ENCODE measurements at regions not wholly inside any gene's neighbourhood (a gene's known extent, or its start where the extent isn't known, plus 50 kb on each side); places are given as distances from the start of the nearest gene placed in this dataset.

DNA sequence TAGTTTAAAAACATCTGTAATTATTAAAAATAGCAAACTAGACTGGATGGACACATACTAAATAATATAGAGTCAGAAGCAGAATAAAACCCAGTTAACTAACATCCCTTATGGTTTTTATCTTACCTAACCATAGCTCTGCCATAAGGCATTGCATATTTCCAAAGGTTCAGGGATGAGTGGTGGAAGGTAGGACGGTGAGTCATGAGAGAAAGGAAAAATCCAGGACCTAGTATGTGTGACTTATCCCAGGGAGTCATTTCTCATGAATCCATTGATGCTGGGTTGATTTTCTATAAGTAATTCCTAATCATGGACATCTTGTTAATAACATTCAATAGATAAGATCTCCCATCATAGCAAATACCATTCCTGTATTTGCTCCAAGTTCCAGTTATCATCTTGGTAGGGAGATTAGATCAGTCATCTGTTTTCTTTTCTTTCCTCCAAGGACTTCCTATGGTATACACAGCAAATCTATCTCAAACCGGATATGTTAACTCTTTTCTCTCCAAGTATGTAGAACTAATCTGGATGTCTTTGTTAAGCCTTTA lies 490.7 kb upstream of the B3GALT2 start:
- DNase-seq (ENCODE audit: low read depth): peak; percentile 36

GRCh38 chr1:193674292-193674944 lies 488.0 kb upstream of the B3GALT2 start:
- peak; percentile 66 for DNase-seq (ENCODE audit: low read depth)

GRCh38 chr1:193666485-193667083 lies 480.2 kb upstream of the B3GALT2 start:
- no peak for DNase-seq (ENCODE audit: low read depth)

DNA sequence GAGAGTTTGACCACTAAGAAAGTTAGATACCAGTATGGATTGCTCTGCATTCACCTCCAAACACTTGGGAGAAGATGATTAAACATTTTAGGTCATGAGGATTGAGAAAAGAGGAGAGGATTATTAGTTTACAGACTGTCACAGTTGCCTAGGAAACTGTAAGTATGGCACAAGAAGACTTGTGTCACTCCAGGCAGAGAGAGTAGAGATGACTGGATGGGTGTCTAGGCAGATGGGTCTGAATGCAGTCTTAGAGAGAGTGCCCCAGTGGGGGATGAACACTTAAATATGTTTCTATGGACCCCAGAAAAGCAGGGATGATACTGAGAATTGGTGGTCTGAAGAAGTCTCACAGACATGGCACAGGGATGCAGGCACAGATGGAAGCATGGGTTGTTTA lies 477.6 kb upstream of the B3GALT2 start:
- no peak for DNase-seq (ENCODE audit: low read depth)

DNA sequence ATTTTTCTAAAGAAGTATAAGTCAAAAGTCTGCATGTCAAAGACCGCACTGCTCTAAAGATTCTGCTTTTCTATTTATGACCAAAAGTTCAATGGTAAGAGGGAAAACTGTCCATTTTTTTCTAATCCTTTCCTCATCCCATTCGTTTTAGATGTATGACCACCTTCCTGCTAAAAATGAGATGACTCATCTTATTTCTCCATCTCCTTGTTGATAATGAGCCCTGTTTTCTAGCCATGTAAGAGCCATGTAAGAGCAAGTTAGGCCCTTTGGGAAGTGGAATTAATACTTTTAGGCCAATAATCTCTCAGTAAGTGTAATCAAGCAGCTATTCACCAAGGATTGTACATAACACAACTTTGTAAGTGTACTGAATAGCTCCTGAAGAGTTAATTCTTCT lies 475.6 kb upstream of the B3GALT2 start:
- DNase-seq (ENCODE audit: low read depth): peak; percentile 54

DNA sequence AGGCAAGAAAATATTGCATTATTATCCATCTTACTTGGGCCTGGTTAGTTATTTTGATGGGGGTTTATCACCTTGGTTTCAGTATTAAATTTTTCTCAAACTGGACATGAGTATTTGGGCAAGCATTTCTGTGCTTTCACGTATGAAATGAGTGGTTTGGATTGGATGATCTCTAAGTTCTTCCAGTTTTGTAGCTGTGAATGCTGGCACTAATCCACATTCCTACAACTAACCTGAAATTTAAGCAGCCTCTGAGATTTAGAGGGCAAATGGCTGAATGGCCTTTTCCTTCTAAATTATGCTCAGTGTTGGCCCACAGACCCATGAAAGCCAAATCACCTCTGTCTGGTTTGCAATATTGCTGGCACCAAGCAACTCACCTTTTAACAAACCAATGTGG lies 475.0 kb upstream of the B3GALT2 start:
- no peak for DNase-seq (ENCODE audit: low read depth)

DNA sequence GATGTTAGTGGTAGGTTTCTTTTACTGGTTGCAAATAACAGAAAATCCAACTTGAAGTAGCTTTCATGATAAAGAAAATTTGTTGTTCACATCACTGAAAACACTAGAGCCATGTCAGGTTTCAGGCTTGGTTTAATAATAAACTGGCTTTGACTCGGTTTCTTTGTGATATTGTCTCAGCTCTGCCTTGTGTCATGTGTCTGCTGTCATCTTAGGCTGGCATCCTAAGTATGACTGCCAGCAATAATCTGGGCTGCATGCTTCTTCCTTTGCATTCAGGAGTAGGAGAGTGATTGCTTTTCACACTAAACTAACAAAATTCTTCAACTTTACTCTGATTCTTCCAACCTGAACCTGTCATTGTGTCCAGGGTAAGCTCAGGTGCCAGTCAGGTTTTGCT lies 474.0 kb upstream of the B3GALT2 start:
- DNase-seq (ENCODE audit: low read depth): no peak

- DNase-seq (ENCODE audit: low read depth): no peak
Measured at GRCh38 chr1:193658691-193659090, 472.3 kb upstream of the B3GALT2 start.

GRCh38 chr1:193658081-193658480 lies 471.7 kb upstream of the B3GALT2 start:
- DNase-seq (ENCODE audit: low read depth): no peak

DNA sequence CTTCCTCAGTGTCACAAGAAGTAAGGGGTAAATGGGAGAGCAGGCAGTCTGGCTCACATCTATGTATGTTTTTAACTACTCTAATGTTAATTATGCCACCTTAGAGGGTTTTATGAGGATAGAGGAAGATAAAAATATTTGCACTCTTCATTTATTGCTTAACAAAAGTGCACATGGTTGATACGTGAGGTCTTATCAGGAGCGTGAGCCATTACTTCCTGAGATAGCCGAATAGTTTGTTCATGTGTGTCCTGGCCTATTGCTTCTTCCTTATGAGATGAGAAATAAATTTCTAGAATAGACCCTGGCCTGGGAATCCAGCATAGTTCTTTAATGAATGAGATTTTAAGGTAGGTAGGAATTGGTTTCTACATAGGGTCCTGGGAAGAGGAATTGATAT lies 471.1 kb upstream of the B3GALT2 start:
- DNase-seq (ENCODE audit: low read depth): no peak

DNA sequence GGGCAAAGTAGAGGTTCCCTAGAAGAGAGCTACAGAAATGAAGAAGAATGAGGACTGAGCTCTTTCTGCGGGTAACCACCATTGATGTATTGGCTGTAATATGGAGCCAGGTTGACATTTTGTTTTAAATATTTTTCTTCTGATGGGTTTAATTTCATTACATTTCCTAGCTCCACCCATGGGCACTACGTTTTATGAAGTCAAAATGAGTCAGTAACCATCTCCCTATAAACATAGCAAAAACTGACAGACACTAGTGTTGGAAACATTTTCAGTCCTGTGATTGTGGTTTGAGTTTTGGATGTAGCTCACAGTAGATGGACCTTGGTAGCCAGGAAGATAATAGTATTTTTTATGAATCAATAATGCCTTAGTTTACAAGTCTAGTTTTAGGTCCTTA lies 470.4 kb upstream of the B3GALT2 start:
- no peak for DNase-seq (ENCODE audit: low read depth)

DNA sequence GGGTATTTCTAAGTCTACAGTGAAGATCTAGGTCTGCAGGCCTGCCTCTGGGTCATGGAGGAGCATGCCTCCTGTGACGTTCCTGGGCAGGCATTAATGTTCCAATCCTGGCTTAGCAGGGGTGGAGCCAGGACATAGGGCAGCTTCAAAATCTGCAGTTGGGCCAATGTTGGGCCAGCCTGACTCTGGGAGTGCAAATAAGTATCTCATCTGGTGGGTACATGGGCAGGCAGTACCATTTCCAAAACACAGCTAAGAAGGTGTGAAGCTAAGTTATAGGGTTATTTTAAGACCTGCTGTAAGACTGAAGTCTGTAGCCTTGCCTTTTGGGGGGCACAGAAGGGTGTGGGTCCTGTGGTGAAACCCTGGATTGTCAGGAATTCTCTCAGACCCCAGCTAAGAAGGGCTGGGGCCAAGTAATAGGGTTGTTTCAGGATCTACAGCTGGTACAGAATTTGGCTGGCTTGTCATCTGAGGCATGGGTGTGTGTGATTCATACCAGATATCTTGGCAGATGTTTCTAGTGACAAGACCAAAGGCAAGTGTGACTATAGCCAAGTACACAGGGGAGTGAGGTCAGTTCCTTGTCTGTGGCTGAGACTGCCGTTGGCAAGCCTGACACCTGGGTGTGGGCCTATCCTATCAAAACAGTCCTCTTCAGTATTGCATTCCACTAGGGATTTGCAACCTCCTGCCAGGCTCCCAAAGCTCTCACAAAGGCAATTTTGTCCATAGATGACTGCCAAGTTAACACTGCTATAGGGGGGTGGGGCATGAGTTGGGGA lies 468.7 kb upstream of the B3GALT2 start:
- no peak for DNase-seq (ENCODE audit: low read depth)

GRCh38 chr1:193649587-193649986 lies 463.2 kb upstream of the B3GALT2 start:
- no peak for DNase-seq (ENCODE audit: low read depth)

DNA sequence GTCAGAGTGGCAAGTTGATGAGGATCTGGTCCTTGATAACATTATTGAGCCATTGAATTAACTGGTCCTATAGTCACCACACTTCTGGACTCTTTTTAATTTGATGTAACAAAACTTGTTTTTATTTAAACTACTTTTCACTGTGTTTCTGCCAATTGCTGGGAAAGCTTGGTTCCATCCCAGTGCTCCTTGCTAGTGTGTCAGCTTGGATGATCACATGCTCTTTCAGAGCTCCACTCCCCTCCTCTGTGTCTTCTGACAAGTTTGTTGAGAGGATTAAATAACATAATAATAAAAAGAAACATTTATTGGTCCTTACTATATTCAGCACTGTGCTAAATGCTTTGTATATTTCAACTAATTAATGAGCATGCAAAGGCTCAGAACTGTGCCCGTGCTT lies 448.5 kb upstream of the B3GALT2 start:
- no peak for DNase-seq (ENCODE audit: low read depth)

GRCh38 chr1:193634470-193634869 lies 448.1 kb upstream of the B3GALT2 start:
- peak; percentile 63 for DNase-seq (ENCODE audit: low read depth)

DNA sequence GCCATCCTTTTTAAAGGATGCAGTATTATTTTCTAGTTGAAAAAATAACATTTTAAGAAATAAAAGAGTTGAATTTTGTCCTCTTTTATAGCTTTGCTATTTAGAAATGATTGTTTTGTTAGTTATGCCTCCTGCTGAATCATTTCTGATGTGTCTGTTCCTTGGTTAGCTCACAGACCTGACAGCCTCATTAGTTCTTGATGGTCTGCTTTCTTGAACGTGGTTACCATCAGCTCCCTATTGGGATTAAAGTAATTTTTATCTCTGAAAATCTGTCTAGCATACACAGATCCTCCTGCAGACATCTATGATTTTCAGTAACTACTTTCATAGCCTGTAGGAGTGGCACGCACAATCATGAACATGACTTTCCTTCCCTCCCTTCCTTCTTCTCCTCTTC lies 447.6 kb upstream of the B3GALT2 start:
- no peak for DNase-seq (ENCODE audit: low read depth)

- no peak for DNase-seq (ENCODE audit: low read depth)
Measured at GRCh38 chr1:193633093-193633492, 446.7 kb upstream of the B3GALT2 start.

DNA sequence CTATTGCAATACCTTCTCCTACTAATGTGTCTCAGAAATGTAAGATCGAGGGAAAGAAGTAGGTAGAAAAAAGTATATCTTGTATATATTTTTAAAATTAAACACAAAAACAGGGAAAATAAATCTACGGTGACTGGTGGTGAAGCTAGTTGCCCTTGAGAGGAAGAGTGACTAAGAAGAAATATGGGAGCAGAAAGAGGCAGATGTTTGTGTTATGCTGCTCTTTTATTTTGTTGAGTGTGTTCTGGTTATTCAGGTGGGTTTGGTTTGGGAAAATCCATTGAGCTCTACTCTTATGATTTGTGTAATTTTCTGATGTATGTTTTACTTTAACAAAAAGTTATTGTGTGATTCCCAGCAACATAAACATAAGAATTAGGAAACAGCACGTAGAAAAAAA lies 444.9 kb upstream of the B3GALT2 start:
- DNase-seq (ENCODE audit: low read depth): peak; percentile 12

DNA sequence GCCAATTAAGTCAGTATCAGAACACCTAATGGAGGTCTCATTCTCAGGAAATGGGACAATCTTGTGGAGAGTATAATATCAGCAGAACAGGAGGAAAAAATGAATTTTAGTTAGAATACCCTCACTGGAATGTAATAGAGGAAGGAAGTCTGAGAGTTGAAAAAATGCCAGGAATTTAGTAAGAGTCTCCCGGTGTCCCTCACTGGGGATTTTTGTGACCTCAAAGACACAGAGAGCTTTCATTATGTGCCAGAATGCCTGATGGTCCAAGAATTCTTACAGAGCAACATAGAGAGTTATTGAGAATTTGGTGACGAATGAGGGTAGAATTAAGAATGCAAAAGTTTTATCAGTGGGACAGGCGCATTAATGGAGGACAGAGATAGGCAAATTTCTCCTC lies 443.5 kb upstream of the B3GALT2 start:
- peak; percentile 29 for DNase-seq (ENCODE audit: low read depth)

- no peak for DNase-seq (ENCODE audit: low read depth)
Measured at GRCh38 chr1:193626695-193627094, 440.3 kb upstream of the B3GALT2 start.

DNA sequence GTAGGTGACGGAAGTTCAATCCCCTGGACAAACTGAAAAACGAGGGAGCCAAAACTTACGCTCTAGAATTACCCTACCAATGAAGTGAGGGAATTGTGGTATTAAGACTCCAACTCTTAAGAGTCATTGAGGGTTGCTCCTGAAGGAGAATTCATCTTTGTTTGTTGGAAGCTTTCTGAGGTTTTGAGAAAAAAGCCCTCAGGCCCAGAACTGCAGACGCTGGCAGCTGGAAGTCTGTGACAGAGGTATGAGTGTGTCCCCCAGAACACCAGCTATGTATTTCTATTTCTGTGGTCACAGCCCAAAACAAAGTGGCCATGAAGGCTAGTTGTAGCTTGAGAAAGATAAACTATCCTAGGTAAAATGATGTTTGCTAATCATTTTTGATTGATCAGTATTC lies 438.8 kb upstream of the B3GALT2 start:
- no peak for DNase-seq (ENCODE audit: low read depth)

DNA sequence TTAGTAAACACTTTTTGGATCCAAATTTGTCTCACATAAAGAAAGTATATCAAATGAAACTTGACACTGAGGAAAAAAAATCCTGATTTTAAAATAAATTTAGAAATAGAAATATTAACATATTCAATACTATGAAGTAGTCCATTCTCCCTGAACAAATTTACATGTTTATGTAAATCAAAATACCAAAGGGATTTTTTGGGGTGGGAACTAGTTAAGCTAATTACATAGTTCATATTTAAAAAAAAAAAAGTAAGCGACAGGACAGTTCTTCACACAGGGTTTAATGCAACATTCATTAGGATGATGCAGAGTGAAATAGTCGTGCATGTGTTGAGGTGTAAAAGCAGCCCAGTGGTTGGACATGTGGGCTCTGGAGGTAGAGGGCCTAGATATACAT lies 433.5 kb upstream of the B3GALT2 start:
- DNase-seq (ENCODE audit: low read depth): no peak

DNA sequence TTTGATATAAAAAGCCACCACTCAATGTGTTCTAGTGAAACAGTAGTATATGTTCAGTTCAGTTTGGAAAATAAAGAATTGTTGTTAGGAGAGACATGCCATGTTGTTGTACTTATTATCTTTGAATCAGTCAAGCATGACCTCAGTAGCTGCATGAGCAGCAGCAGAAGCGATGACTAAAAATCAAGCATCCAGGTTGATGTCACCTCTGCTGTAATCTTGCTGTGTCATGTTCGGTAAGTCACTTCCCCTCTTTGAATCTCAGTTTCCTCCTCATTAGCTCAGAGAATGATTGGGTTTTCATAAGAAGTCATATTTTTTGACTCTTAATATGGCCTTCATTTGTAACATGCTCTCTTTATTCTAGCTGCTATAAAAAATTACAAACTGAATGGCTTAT lies 428.4 kb upstream of the B3GALT2 start:
- DNase-seq (ENCODE audit: low read depth): peak; percentile 63
